Activated CD4-positive, alpha-beta T cell treated with anti-CD3 and anti-CD28 coated beads, Interleukin-2, amount 10 ng/mL, durations not matched to agents 7 days and 5 days (primary cell): ENCODE measurements at regions not wholly inside any gene's neighbourhood (a gene's known extent, or its start where the extent isn't known, plus 50 kb on each side); places are given as distances from the start of the nearest gene placed in this dataset.
"Not testable (repeated sequence)": the region's sequence is repeated elsewhere in the genome, so short reads cannot be mapped to it uniquely, and the experiment has no call there.

Source experiments
- CTCF ChIA-PET: fragments of 350-600 bp; sonication (Branson Sonifier 250); formaldehyde crosslinking; loops from one replicate; lab custom pipeline; 2021; ENCODE audit warnings: antibody characterized with exemption; lab: Charles Lee
- POLR2A ChIA-PET: fragments of 350-600 bp; sonication (Branson Sonifier 250); formaldehyde crosslinking; loops from one replicate; lab custom pipeline; 2021; ENCODE audit warnings: antibody characterized with exemption; lab: Charles Lee
- DNase-seq: peaks from one replicate; pipeline ENCODE4 v3.0.0-alpha.2; 2020
- H3K27ac Mint-ChIP-seq: one replicate; pipeline ENCODE4 v1.8.0; 2021; ENCODE audit warnings: mild to moderate bottlenecking, moderate library complexity, mixed read lengths
- H3K27me3 Mint-ChIP-seq: one replicate; pipeline ENCODE4 v1.8.0; 2021; ENCODE audit warnings: mixed read lengths
- H3K36me3 Mint-ChIP-seq: one replicate; pipeline ENCODE4 v1.8.0; 2021; ENCODE audit warnings: low read depth, mixed read lengths
- H3K4me1 Mint-ChIP-seq: one replicate; pipeline ENCODE4 v1.8.0; 2021; ENCODE audit warnings: mixed read lengths
- H3K4me3 Mint-ChIP-seq: one replicate; pipeline ENCODE4 v1.8.0; 2021; ENCODE audit warnings: mild to moderate bottlenecking, moderate library complexity, mixed read lengths
- H3K9me3 Mint-ChIP-seq: one replicate; pipeline ENCODE4 v1.8.0; 2021; ENCODE audit warnings: mixed read lengths

DNA sequence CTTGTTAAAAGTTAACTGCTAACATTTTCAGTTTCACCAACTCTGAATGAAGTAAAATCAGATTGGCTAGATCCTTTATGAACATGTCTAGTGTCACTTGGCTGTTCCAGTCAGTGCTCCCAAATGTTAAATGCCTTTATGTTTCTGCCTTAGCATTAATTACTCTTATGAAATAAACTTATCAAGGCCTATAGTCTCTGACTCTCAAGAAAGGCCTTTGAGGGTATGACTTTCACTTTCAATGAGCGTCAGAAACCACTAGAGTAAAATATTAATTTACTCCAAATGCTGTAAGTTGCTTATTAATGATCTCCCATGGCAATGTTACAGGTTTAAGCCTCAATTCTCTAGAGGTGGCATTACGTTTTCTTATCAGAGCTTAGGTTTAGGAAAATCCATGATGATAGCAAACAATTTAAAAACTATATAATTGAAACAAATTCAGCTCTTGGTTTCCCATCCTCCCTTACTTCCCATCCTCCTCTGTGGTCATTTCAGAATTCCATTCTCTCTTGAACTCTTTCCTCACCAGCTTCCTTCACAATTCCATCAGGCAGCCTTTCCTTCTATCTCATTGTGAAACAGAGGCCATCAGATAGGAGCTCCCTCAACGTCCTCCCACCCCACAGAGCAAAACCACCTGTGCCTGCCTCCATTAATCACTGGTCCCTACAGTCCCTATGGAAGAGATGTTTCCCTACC is 108.6 kb upstream of the COP1 start:
- H3K9me3 Mint-ChIP-seq: peaks cover 8% of the 10 kb centered on the region
- no peaks in the 10 kb centered on the region for H3K27me3 Mint-ChIP-seq
- H3K36me3 Mint-ChIP-seq: no peaks in the 10 kb centered on the region
- H3K4me1 Mint-ChIP-seq: no peaks in the 10 kb centered on the region
- POLR2A ChIA-PET: no interaction called here
- CTCF ChIA-PET: no interaction called here
- H3K27ac Mint-ChIP-seq: no peak overlapping the region
- no peak for DNase-seq
- H3K4me3 Mint-ChIP-seq: no peak overlapping the region

DNA sequence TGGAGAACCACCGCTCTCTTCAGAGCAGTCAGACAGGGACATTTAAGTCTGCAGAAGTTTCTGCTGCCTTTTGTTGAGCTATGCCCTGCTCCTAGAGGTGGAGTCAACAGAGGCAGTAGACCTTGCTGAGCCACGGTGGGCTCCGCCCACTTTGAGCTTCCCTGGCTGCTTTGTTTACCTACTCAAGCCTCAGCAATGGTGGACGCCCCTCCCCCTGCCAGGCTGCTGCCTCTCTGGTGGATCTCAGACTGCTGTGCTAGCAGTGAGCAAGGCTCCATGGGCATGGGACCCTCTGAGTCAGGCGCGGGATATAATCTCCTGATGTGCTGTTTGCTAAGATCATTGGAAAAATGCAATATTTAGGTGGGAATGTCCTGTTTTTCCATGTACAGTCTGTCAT is 89.5 kb upstream of the COP1 start:
- DNase-seq, H3K4me3 Mint-ChIP-seq, H3K27ac Mint-ChIP-seq, CTCF ChIA-PET, H3K27me3 Mint-ChIP-seq, H3K4me1 Mint-ChIP-seq, H3K36me3 Mint-ChIP-seq, POLR2A ChIA-PET: not testable (repeated sequence)
- peaks cover 15% of the 10 kb centered on the region for H3K9me3 Mint-ChIP-seq

DNA sequence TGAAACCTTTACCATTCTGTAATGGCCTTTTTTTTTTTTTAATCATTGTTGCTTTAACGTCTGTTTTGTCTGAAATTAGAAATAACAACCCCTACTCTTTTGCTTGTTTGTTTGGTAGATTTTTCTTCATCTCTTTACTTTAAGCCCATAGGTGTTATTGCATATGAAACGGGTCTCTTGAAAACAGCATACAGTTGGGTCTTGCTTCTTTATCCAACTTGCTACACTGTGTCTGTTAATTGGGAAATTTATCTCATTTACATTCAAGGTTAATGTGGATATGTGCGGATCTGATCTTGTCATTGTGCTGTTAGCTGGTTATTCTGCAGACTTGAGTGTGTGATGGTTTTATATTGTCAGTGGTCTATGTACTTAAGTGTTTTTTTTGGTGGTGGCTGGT is 78.9 kb upstream of the COP1 start:
- POLR2A ChIA-PET: no interaction called here
- Mint-ChIP-seq H3K36me3 (no peaks in the 10 kb centered on the region), H3K4me1 (no peaks in the 10 kb centered on the region), H3K27ac (no peak overlapping the region), H3K9me3 (peaks cover 17% of the 10 kb centered on the region), H3K4me3 (no peak overlapping the region), H3K27me3 (no peaks in the 10 kb centered on the region)
- DNase-seq: no peak
- CTCF ChIA-PET: no interaction called here

DNA sequence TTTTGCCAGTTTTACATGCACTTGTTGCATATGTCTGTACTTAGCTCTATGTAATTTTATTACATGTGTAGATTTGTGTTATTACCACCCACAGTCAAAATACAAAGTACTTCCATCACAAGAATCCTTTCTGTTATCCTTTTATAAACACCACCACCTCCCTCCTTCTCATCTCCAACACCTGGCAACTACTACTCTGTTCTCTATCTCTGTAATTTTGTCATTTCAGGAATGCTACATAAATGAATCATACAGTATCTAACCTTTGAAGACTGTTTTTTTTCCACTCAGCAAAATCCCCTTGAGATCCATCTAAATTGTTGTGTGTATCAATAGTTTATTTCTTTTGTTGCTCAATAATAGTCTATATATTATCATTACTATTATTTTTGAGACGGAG is 64.5 kb upstream of the COP1 start:
- no peaks in the 10 kb centered on the region for H3K4me1 Mint-ChIP-seq
- no peaks in the 10 kb centered on the region for H3K9me3 Mint-ChIP-seq
- H3K27ac Mint-ChIP-seq: no peak overlapping the region
- H3K27me3 Mint-ChIP-seq: no peaks in the 10 kb centered on the region
- no peak overlapping the region for H3K4me3 Mint-ChIP-seq
- CTCF ChIA-PET: no interaction called here
- DNase-seq: no peak
- H3K36me3 Mint-ChIP-seq: no peaks in the 10 kb centered on the region
- POLR2A ChIA-PET: no interaction called here
